Smooth muscle cell (in vitro differentiated cells): ENCODE measurements at regions not wholly inside any gene's neighbourhood (a gene's known extent, or its start where the extent isn't known, plus 50 kb on each side); places are given as distances from the start of the nearest gene placed in this dataset.

Experiments
- DNase-seq: peaks from one replicate; lab custom pipeline; 2025; ENCODE audit not compliant: unreplicated experiment; lab: John Stamatoyannopoulos, UW
- H2AFZ ChIP-seq: fragments of 200-600 bp; sonication (generic); 2 replicates; pipeline ENCODE4 v1.6.0; 2016; ENCODE audit warnings: antibody characterized with exemption, low read depth, mild to moderate bottlenecking
- H3F3A ChIP-seq: fragments of 200-600 bp; sonication (generic); 2 replicates; pipeline ENCODE4 v1.6.0; 2017; ENCODE audit warnings: antibody characterized with exemption, low read depth
- H3K27ac ChIP-seq: fragments of 200-600 bp; sonication (generic); 2 replicates; pipeline ENCODE4 v1.5.1; 2016; ENCODE audit warnings: low read depth, mild to moderate bottlenecking
- H3K27me3 ChIP-seq: fragments of 200-600 bp; sonication (generic); 2 replicates; pipeline ENCODE4 v1.6.1; 2016; ENCODE audit warnings: low read depth, mild to moderate bottlenecking
- H3K36me3 ChIP-seq: fragments of 200-600 bp; sonication (generic); 2 replicates; pipeline ENCODE4 v1.5.1; 2016; ENCODE audit warnings: low read depth
- H3K4me1 ChIP-seq: fragments of 200-600 bp; sonication (generic); 2 replicates; pipeline ENCODE4 v1.5.1; 2016; ENCODE audit warnings: low read depth
- H3K4me2 ChIP-seq: fragments of 200-600 bp; sonication (generic); 2 replicates; pipeline ENCODE4 v1.6.0; 2016; ENCODE audit warnings: mild to moderate bottlenecking
- H3K4me3 ChIP-seq: fragments of 200-600 bp; sonication (generic); 2 replicates; pipeline ENCODE4 v1.5.1; 2016; ENCODE audit warnings: mild to moderate bottlenecking
- H3K79me2 ChIP-seq: fragments of 200-600 bp; sonication (generic); 2 replicates; pipeline ENCODE4 v1.6.0; 2016; ENCODE audit warnings: low read depth, mild to moderate bottlenecking
- H3K9ac ChIP-seq: fragments of 200-600 bp; sonication (generic); 2 replicates; pipeline ENCODE4 v1.6.0; 2016; ENCODE audit warnings: low read depth
- H3K9me3 ChIP-seq: fragments of 200-600 bp; sonication (generic); replicated peaks from 2 replicates; pipeline ENCODE4 v1.5.1; 2016; ENCODE audit warnings: low read depth
- H4K20me1 ChIP-seq: fragments of 200-600 bp; sonication (generic); 2 replicates; pipeline ENCODE4 v1.6.0; 2016; ENCODE audit warnings: low read depth
- WGBS: methylation state at CpG from one replicate; pipeline ENCODE4 v1.1.7; 2016; ENCODE audit warnings: low lambda C conversion rate; 5-methylcytosine and 5-hydroxymethylcytosine counted together
- TF ChIP-seq, protein P1 (sequence below): fragments of 200-600 bp; sonication (generic); IDR thresholded peaks from 2 replicates; pipeline ENCODE4 v1.5.1; 2017; ENCODE audit warnings: borderline replicate concordance, mild to moderate bottlenecking, antibody characterized with exemption; ENCODE audit not compliant: insufficient read depth, poor library complexity, severe bottlenecking

DNA sequence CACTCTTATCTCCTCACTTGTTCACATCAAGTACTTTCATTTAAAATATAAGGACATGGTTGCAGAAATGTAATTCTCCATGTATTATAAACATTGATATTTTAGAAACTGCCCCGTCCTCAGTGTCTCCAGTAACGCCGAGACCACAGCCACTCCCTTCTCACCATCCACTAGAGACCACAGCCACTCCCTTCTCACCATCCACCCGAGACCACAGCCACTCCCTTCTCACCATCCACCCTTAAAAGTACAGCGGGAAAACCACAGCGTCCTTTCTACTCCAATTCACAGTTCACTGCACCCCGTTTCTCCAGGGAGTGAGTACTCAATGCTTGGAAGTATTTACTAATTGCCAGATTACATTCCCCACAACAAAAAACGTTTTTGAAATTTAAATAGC is 1452.2 kb upstream of the ACVR2A start:
- no peaks in the 10 kb centered on the region for H3K4me1 ChIP-seq
- H3F3A ChIP-seq: no peaks in the 10 kb centered on the region
- H3K27me3 ChIP-seq: no peaks in the 10 kb centered on the region
- H3K9ac ChIP-seq: no peak overlapping the region
- no peak overlapping the region for H3K4me2 ChIP-seq
- H3K36me3 ChIP-seq: no peaks in the 10 kb centered on the region
- no peak overlapping the region for H2AFZ ChIP-seq
- H3K4me3 ChIP-seq: no peak overlapping the region
- H3K27ac ChIP-seq: no peak overlapping the region
- TF ChIP-seq, protein P1, sequence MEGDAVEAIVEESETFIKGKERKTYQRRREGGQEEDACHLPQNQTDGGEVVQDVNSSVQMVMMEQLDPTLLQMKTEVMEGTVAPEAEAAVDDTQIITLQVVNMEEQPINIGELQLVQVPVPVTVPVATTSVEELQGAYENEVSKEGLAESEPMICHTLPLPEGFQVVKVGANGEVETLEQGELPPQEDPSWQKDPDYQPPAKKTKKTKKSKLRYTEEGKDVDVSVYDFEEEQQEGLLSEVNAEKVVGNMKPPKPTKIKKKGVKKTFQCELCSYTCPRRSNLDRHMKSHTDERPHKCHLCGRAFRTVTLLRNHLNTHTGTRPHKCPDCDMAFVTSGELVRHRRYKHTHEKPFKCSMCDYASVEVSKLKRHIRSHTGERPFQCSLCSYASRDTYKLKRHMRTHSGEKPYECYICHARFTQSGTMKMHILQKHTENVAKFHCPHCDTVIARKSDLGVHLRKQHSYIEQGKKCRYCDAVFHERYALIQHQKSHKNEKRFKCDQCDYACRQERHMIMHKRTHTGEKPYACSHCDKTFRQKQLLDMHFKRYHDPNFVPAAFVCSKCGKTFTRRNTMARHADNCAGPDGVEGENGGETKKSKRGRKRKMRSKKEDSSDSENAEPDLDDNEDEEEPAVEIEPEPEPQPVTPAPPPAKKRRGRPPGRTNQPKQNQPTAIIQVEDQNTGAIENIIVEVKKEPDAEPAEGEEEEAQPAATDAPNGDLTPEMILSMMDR: no peak
- WGBS: 86% methylated on average over 8 of the region's 8 CpGs
- no peaks in the 10 kb centered on the region for H4K20me1 ChIP-seq
- DNase-seq: no peak
- H3K79me2 ChIP-seq: no peaks in the 10 kb centered on the region
- H3K9me3 ChIP-seq: no peaks in the 10 kb centered on the region

DNA sequence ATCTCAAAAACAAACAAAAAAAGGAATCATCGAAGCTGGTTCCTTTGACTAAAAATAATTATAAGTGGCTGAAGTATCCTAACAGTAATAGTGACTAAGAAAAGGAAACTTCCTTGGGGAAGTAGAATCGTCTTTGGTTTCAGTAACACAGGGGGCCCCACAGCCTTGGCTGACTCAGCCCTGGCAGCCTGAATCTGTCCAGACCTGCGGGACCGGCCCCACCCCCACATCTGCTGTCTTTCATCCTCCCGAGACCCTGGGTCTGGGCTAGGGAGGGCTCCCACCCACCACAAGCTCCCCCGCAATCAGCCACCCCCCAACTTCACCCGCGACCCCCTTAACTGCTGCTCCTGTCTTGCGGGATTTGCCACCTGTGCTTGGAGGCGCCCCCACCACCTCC is 1452.6 kb upstream of the ACVR2A start:
- Histone ChIP-seq H4K20me1 (no peaks in the 10 kb centered on the region), H3K4me2 (no peak overlapping the region), H2AFZ (no peak overlapping the region), H3K9me3 (no peaks in the 10 kb centered on the region), H3K27ac (no peak overlapping the region), H3K79me2 (no peaks in the 10 kb centered on the region), H3K27me3 (no peaks in the 10 kb centered on the region), H3K4me1 (no peaks in the 10 kb centered on the region), H3K36me3 (no peaks in the 10 kb centered on the region), H3K9ac (no peak overlapping the region), H3F3A (no peaks in the 10 kb centered on the region), H3K4me3 (no peak overlapping the region)
- no peak for DNase-seq
- 87% methylated on average over 9 of the region's 10 CpGs for WGBS
- TF ChIP-seq, protein P1: no peak

DNA sequence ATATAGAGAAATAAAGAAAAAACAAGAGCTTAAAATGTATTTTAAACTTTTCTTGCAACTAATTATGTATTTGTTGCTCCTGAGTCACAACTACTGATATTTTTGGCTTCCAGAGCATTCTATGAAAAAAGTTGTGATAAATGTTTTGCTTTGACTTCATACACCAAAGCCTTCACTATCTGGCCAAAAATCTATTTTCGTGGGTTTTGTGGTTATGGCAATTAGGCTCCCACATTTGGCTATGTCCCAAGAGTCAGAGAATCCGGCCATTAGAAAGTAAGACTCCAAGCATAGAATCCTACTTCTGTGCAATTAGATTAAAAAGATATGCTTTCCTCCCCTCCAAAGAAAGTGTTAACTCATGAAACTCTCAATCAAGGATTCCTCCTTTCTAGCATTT is 1456.1 kb upstream of the ACVR2A start:
- no peaks in the 10 kb centered on the region for H3K79me2 ChIP-seq
- H3K4me3 ChIP-seq: no peak overlapping the region
- H3K4me1 ChIP-seq: no peaks in the 10 kb centered on the region
- H3K4me2 ChIP-seq: no peak overlapping the region
- TF ChIP-seq, protein P1: no peak
- H3K9ac ChIP-seq: no peak overlapping the region
- no peaks in the 10 kb centered on the region for H3K36me3 ChIP-seq
- no peak for DNase-seq
- H3K9me3 ChIP-seq: no peaks in the 10 kb centered on the region
- no peaks in the 10 kb centered on the region for H3K27me3 ChIP-seq
- no peak overlapping the region for H3K27ac ChIP-seq
- H2AFZ ChIP-seq: no peak overlapping the region
- 71% methylated on average over 2 of the region's 2 CpGs for whole genome bisulfite sequencing
- no peaks in the 10 kb centered on the region for H3F3A ChIP-seq
- no peaks in the 10 kb centered on the region for H4K20me1 ChIP-seq

DNA sequence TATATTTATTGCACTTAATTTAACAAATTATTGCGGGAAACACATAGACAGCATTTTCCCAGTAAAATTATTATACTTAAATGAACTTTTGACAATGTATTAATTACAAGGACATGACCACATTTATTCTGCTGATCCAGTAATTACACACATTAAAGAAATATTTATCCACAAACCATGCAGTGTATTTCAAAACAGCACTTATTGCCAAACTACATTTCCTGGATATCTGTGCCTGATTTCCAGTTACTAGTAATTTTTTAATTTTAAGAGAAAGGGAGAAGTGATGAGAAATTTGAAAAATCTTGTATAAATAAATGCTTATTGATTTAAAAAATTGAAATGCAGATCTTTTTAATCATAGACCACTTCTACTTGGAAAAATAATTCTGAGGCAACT is 1458.7 kb upstream of the ACVR2A start:
- Histone ChIP-seq H4K20me1 (no peaks in the 10 kb centered on the region), H3K79me2 (no peaks in the 10 kb centered on the region), H2AFZ (no peak overlapping the region), H3K4me3 (no peak overlapping the region), H3K36me3 (no peaks in the 10 kb centered on the region), H3K4me1 (no peaks in the 10 kb centered on the region), H3K9me3 (no peaks in the 10 kb centered on the region), H3K27ac (no peak overlapping the region), H3K4me2 (no peak overlapping the region), H3F3A (no peaks in the 10 kb centered on the region), H3K27me3 (no peaks in the 10 kb centered on the region), H3K9ac (no peak overlapping the region)
- no peak for DNase-seq
- TF ChIP-seq, protein P1: no peak
- WGBS: 89% methylated on average over 1 of the region's 1 CpG
